ENCODE measurements at regions not wholly inside any gene's neighbourhood (a gene's known extent, or its start where the extent isn't known, plus 50 kb on each side); places are given as distances from the start of the nearest gene placed in this dataset.
"Not testable (repeated sequence)": the region's sequence is repeated elsewhere in the genome, so short reads cannot be mapped to it uniquely, and the experiment has no call there.

DNA sequence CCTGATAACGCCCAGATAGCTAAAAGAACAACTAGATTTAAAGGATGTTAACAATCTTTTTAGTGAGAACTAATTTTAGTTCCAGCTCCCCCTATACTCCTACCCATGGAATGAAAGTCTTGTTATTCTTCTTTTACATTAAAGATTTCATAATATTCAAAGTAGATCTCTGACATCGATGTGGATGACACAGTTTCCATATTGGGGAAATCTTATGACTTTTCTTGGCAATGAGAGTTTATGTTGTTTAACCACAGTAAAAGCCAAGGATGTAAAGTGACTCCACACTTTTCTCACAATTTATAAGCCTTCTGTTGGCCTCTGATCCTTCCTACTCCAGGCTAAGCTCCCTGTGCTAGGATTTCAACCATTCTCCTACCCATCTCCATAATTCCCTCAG lies 332.6 kb upstream of the KCNMB2 start:
- no peak for DNase-seq

DNA sequence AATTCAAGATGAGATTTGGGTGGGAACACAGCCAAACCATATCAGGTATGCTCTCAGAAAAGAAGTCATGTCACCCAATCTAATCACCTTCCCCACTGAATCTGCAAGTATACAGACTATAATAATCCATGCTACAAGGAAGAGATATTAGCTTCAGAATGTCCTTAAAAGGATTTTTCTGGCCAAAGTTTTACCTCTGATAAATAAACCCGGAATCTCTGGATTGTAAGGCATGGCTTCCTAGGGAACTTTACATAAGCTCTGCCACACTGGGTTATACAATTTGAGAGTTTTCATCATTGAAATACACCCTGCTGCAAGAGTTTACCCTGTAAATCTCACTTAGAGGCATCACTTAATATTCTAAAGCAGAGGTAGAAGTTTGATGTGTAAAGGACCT lies 330.5 kb upstream of the KCNMB2 start:
- DNase-seq: no peak

DNA sequence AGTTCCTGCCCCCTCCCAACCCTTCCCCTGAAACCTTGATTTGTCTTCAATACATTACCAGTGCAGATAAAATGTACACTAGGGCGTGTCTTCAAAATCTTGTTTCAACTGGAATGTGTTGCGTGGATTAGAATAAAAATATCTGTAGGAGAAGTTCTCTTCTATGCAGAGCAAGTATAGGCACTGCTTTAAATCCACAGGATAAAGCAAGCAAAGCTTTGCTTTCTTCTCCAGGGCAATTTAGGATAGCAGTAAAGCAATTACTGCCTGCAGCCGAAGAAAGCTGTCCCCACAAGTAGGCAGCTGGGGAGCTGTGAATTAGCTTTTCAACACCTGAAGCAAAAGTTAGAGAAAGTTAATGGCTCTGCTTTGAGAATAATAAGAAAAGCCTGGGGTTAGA lies 329.7 kb upstream of the KCNMB2 start:
- no peak for DNase-seq

DNA sequence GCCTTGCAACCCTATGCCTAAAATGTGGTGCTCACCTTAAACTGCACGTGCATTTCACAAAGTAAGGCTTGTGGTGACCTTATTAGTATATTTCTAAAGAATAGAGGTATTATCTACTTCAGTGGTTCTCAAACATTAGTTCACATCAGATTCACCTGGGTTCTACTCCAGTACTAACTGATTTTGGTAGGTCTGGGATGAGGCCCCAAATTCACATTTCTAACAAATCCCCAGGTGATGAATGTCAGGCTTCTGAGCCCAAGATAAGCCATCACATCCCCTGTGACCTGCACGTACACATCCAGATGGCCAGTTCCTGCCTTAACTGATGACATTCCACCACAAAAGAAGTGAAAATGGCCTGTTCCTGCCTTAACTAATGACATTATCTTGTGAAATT lies 329.1 kb upstream of the KCNMB2 start:
- DNase-seq: not testable (repeated sequence)

GRCh38 chr3:178207627-178208026 lies 328.6 kb upstream of the KCNMB2 start:
- DNase-seq: not testable (repeated sequence)

DNA sequence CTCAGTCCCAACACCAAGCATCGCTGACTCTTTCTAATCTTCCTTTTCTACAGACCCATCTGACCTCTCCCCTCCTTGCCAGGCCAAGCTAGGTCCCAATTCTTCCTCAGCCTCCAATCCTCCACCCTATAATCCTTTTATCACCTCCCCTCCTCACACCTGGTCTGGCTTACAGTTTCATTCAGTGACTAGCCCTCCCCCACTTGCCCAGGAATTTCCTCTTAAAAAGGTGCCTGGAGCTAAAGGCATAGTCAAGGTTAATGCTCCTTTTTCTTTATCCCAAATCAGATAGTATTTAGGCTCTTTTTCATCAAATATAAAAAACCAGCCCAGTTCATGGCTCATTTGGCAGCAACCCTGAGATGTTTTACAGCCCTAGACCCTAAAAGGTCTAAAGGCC lies 327.1 kb upstream of the KCNMB2 start:
- not testable (repeated sequence) for DNase-seq

DNA sequence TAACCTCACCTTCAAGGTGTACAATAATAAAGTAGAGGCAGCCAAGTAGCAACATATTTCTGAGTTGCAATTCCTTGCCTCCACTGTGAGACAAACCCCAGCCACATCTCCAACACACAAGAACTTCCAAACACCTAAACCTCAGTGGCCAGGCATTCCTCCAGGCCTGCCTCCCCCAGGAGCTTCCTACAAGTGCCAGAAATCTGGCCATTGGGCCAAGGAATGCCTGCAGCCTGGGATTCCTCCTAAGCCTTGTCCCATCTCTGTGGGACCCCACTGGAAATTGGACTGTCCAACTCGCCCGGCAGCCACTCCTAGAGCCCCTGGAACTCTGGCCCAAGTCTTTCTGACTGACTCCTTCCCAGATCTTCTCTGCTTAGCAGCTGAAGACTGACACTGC lies 326.6 kb upstream of the KCNMB2 start:
- not testable (repeated sequence) for DNase-seq

DNA sequence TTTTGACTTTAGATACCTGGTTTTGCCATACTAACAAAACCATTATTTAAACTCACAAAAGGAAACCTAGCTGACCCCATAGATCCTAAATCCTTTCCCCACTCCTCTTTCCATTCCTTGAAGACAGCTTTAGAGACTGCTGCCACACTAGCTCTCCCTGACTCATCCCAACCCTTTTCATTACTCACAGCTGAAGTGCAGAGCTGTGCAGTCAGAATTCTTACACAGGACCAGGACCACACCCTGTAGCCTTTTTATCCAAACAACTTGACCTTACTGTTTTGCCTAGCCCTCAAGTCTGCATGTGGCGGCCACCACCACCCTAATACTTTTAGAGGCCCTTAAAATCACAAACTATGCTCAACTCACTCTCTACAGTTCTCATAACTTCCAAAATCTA lies 325.1 kb upstream of the KCNMB2 start:
- not testable (repeated sequence) for DNase-seq

DNA sequence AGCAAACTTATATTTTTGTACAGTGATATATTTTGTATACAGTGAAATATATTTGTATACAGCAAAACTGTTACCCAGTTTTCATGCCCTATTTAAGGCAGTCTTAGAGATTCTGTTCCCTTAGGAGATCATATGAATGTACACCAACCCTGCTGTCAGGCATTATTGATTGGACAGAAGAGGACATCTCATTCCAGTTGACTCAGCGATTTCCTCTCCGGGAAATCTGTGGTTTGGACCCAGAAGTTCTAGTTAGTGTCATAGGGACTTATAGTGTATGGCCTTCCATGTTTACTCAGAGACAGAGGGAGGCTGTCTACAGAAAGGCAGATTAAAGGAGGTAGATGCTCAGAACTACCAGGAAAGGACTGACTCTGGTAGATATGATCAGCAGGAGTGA lies 318.8 kb upstream of the KCNMB2 start:
- DNase-seq: no peak

DNA sequence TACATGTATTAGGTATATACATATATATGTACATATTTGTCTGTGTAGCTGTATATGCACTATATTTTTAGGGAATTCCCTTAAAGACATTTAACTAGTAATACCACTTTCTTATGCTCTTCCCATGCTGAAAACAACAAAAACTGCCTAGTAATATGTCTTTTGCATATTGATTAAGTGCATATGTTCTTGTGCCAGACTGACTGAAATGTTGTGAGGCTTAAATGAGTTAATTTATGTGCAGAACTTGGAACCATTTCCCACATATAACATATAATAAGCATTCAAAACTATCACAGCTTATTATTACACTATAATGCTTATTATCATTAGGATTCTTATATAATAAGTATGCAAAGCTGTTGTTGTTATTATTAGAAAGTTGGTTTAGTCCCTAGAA lies 318.0 kb upstream of the KCNMB2 start:
- no peak for DNase-seq

GRCh38 chr3:178219661-178220060 lies 316.6 kb upstream of the KCNMB2 start:
- not testable (repeated sequence) for DNase-seq

DNA sequence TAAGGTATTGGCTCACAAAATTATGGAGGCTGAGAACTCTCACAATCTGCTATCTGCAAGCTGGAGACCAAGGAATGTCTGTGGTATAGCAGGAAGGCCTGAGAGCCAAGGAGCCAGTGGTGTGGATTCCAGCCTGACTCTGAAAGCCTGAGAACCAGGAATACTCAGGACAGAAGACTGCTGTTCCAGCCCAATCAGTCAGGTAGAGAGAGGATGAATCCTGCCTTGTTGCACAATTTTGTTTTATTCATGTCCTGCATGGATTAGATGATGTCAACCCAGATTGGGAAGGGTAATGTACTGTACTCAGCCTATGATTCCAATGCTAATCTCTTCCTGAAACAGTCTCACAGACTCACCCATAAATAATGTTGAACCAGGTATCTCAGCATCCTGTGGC lies 312.4 kb upstream of the KCNMB2 start:
- no peak for DNase-seq

GRCh38 chr3:178226094-178226493 lies 310.1 kb upstream of the KCNMB2 start:
- DNase-seq: no peak

- no peak for DNase-seq
Observed at GRCh38 chr3:178231645-178232044, 304.6 kb upstream of the KCNMB2 start.

GRCh38 chr3:178233371-178234071 lies 302.7 kb upstream of the KCNMB2 start:
- DNase-seq: no peak

- DNase-seq: no peak
Observed at GRCh38 chr3:178236555-178237277, 299.5 kb upstream of the KCNMB2 start.

- no peak for DNase-seq
Observed at GRCh38 chr3:178238179-178238578, 298.1 kb upstream of the KCNMB2 start.

DNA sequence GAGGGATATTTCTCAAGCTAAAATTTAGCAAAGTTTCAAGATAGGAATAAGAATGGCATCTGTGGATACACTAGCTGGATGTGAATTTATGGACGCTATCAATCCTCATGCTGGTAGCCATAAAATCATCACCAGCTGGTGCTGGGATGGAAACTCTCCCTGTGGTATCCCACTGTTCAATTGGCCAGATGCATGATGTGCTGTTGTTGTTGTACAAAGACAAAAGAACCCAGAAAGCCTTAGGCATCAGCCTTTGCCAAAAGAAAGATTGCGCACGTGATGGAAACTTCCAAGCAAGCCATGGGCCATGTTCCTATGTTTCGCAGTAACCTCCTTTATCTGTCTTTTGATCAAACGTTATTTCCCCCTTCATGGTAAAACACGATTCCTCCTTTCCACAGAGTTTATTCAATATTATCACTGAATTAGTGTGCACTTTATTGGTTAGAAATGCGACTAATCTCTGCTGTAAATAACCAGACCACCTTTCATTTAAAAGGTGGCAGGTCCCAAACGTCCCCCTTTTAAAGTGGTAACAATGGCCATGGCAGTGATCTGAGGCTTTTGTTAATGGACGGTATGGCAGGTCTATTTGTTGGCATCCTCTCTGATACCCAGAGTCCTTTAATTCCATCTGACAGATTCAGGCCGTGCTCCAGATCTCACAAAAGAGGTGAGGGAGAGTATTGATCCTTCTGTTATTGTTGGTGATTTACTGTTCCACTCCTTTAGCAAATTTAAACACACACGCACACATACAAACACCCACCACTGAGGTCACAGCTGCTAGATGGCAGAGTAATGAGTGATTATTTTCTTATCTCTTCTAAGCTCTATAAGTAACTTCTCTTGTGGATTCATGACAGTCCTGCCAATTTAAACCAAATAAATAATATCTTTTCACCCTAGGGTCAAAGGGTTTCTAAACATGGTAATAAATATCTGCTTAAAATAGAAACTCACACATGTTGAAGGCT lies 291.2 kb upstream of the KCNMB2 start:
- DNase-seq: no peak

DNA sequence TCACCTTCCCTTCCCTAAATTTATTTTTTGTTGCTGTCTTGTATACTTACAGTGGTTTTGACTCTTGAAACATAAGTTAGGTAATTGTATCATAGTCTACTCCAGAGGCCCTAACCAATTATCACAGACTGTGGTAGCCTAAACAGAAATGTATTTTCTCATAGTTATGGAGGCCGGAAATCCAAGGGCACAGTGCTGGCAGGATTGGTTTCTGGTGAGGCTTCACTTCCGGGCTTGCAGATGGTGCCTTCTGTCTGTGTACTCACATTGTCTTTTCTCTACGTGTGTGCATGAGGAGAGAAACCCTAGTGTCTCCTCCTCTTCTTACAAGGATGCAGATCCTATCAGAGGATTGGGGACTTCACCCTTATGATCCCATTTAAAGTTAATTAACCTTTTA lies 290.2 kb upstream of the KCNMB2 start:
- DNase-seq: no peak

- no peak for DNase-seq
Observed at GRCh38 chr3:178255315-178255714, 280.9 kb upstream of the KCNMB2 start.

- DNase-seq: no peak
Observed at GRCh38 chr3:178257491-178257890, 278.7 kb upstream of the KCNMB2 start.

DNA sequence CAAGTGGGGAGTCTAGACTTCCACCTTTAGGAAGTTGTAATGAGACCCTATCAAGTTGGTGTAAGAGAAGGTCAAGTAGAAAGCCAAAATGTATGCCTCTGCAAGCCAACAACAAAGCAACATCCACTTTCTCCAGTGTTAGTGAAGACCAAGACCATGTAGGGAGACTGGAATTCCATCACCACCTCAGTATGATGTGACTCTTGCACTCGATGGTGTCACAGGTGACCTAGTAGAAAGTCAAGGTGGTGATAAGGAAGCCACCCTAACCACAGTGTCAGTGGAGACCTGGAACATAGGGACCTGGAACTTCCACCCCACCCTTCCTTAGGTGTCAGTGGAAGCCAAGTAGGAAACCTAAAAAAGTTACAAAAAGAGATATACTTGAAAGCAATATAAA lies 278.1 kb upstream of the KCNMB2 start:
- DNase-seq: no peak

DNA sequence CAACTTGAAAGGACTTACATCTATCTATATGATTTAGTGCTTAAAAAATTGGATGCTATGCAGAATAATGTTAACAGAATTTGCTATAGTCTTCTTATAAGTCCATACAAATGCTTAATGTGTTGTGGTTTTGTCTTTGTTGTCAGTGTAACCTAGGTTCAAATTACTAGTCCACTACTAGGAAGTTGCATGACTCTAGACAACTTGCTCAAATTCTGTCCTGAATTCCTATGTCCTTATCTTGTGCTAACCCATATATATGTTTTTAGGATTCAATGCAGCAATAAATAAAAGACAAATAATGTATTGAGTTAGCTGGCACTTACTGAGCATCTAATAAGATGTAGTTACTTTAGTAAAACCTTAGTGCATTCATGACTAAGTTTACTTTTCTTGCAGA lies 276.5 kb upstream of the KCNMB2 start:
- DNase-seq: no peak

All from NCI-H1048 (cell line).